CD14-positive monocyte (primary cell): ENCODE measurements at regions not wholly inside any gene's neighbourhood (a gene's known extent, or its start where the extent isn't known, plus 50 kb on each side); places are given as distances from the start of the nearest gene placed in this dataset.

Source experiments
- DNase-seq, 3 donors: peaks; one replicate each; pipeline ENCODE4 v3.0.0-alpha.2; 2011 to 2022
- H2AFZ ChIP-seq: 2 replicates; pipeline ENCODE4 v1.6.0; 2012; ENCODE audit warnings: mild to moderate bottlenecking, low read depth, low read length, inconsistent platforms; ENCODE audit not compliant: insufficient read depth, poor library complexity, severe bottlenecking
- H3K27ac ChIP-seq, 2 donors: 1 replicate in 1 of 2; 2 replicates in 1 of 2; pipeline ENCODE4 v1.5.1; 2012 to 2013; ENCODE audit warnings: low read length in 2 of 2, control low read depth in 1 of 2, inconsistent platforms in 1 of 2, low read depth in 1 of 2, mild to moderate bottlenecking in 1 of 2
- H3K27me3 ChIP-seq, 2 donors: one replicate each; pipeline versions ENCODE4 v1.6.0 to v1.6.1; 2011 to 2013; ENCODE audit warnings: low read length in 2 of 2; ENCODE audit not compliant: control insufficient read depth in 2 of 2, insufficient read depth in 2 of 2
- H3K36me3 ChIP-seq, 2 donors: replicated peaks in 1 of 2; 1 replicate in 1 of 2; 2 replicates in 1 of 2; pipeline versions ENCODE4 v1.5.1 to v1.6.1; 2012 to 2013; ENCODE audit warnings: low read length in 2 of 2, control low read depth in 1 of 2, inconsistent platforms in 1 of 2, mild to moderate bottlenecking in 1 of 2; ENCODE audit not compliant: insufficient read depth in 2 of 2, control insufficient read depth in 1 of 2
- H3K4me1 ChIP-seq, 2 donors: 1 replicate in 1 of 2; 2 replicates in 1 of 2; pipeline versions ENCODE4 v1.5.1 to v1.6.1; 2012 to 2013; ENCODE audit warnings: low read length in 2 of 2, control low read depth in 1 of 2, inconsistent platforms in 1 of 2, mild to moderate bottlenecking in 1 of 2, moderate library complexity in 1 of 2; ENCODE audit not compliant: insufficient read depth in 2 of 2, control insufficient read depth in 1 of 2
- H3K4me2 ChIP-seq: replicated peaks from 2 replicates; pipeline ENCODE3; 2012; ENCODE audit warnings: low read length, moderate library complexity, mild to moderate bottlenecking; ENCODE audit not compliant: poor library complexity, severe bottlenecking; ENCODE audit errors: extremely low read depth
- H3K4me3 ChIP-seq, 3 experiments: fragments of 200-600 bp in 1 of 3; sonication (generic) in 1 of 3; replicated peaks in 1 of 3; 1 replicate in 2 of 3; 2 replicates in 1 of 3; pipeline ENCODE4 v1.5.1; 2011 to 2013; ENCODE audit warnings: low read length in 3 of 3, mild to moderate bottlenecking in 3 of 3, control low read depth in 2 of 3, low read depth in 2 of 3, inconsistent platforms in 1 of 3, moderate library complexity in 1 of 3
- H3K79me2 ChIP-seq: 2 replicates; pipeline ENCODE4 v1.6.0; 2012; ENCODE audit warnings: mild to moderate bottlenecking, control low read depth, inconsistent platforms, low read length, moderate library complexity; ENCODE audit not compliant: insufficient read depth
- H3K9ac ChIP-seq: 2 replicates; pipeline ENCODE4 v1.6.0; 2017; ENCODE audit warnings: low read length, mild to moderate bottlenecking; ENCODE audit not compliant: insufficient read depth, poor library complexity, severe bottlenecking
- H3K9me3 ChIP-seq, 2 donors: replicated peaks in 1 of 2; 1 replicate in 1 of 2; 2 replicates in 1 of 2; pipeline versions ENCODE4 v1.5.1 to v1.6.1; 2012 to 2013; ENCODE audit warnings: low read length in 2 of 2, control low read depth in 1 of 2; ENCODE audit not compliant: control insufficient read depth in 1 of 2, insufficient read depth in 1 of 2
- H4K20me1 ChIP-seq: 2 replicates; pipeline ENCODE4 v1.6.0; 2012; ENCODE audit warnings: mild to moderate bottlenecking, low read length, control low read depth, moderate library complexity; ENCODE audit not compliant: insufficient read depth
- H3K27ac Mint-ChIP-seq, 7 donors: one replicate each; pipeline ENCODE4 v1.8.0; 2020; ENCODE audit warnings: mild to moderate bottlenecking in 7 of 7, mixed read lengths in 7 of 7, moderate library complexity in 6 of 7, inconsistent platforms in 2 of 7
- H3K27me3 Mint-ChIP-seq, 3 donors: one replicate each; pipeline ENCODE4 v1.8.0; 2021 to 2022; ENCODE audit warnings: low read depth in 3 of 3, mild to moderate bottlenecking in 3 of 3, mixed read lengths in 3 of 3, moderate library complexity in 3 of 3, inconsistent platforms in 1 of 3
- H3K36me3 Mint-ChIP-seq, 2 donors: one replicate each; pipeline ENCODE4 v1.8.0; 2020; ENCODE audit warnings: mixed read lengths in 2 of 2, inconsistent platforms in 1 of 2, mild to moderate bottlenecking in 1 of 2
- H3K4me1 Mint-ChIP-seq: one replicate; pipeline ENCODE4 v1.8.0; 2020; ENCODE audit warnings: mild to moderate bottlenecking, mixed read lengths
- H3K4me3 Mint-ChIP-seq, 2 donors: one replicate each; pipeline ENCODE4 v1.8.0; 2020; ENCODE audit warnings: mild to moderate bottlenecking in 2 of 2, mixed read lengths in 2 of 2, moderate library complexity in 1 of 2
- H3K9me3 Mint-ChIP-seq, 7 donors: one replicate each; pipeline ENCODE4 v1.8.0; 2020 to 2022; ENCODE audit warnings: mixed read lengths in 7 of 7, mild to moderate bottlenecking in 6 of 7, moderate library complexity in 6 of 7, inconsistent platforms in 2 of 7
- WGBS: methylation state at CpG from one replicate; pipeline ENCODE4 v1.1.5; 2013; ENCODE audit warnings: missing lambda C conversion rate; ENCODE audit not compliant: insufficient coverage; 5-methylcytosine and 5-hydroxymethylcytosine counted together
- intact Hi-C, 2 donors: fragments of 100-400 bp; cut with micrococcal nuclease; formaldehyde crosslinking; loops; one replicate each; pipeline versions ENCODE4 v1.15.0 to v1.15.1; 2023
- TF ChIP-seq, protein P1 (sequence below): fragments of 200-600 bp; IDR thresholded peaks from one replicate; pipeline ENCODE4 v1.8.0; 2022; ENCODE audit warnings: antibody characterized with exemption, mild to moderate bottlenecking

- Histone ChIP-seq H3K9ac (no peak overlapping the region), H2AFZ (no peak overlapping the region), H3K4me1 (no peaks in the 10 kb centered on the region), H3K36me3 (no peaks in the 10 kb centered on the region), H3K27ac (no peak overlapping the region), H4K20me1 (no peaks in the 10 kb centered on the region), H3K79me2 (no peaks in the 10 kb centered on the region), H3K4me3 (no peak overlapping the region), H3K4me2 (no peak overlapping the region), H3K27me3 (no peaks in the 10 kb centered on the region), H3K9me3 (no peaks in the 10 kb centered on the region)
- TF ChIP-seq, protein P1, sequence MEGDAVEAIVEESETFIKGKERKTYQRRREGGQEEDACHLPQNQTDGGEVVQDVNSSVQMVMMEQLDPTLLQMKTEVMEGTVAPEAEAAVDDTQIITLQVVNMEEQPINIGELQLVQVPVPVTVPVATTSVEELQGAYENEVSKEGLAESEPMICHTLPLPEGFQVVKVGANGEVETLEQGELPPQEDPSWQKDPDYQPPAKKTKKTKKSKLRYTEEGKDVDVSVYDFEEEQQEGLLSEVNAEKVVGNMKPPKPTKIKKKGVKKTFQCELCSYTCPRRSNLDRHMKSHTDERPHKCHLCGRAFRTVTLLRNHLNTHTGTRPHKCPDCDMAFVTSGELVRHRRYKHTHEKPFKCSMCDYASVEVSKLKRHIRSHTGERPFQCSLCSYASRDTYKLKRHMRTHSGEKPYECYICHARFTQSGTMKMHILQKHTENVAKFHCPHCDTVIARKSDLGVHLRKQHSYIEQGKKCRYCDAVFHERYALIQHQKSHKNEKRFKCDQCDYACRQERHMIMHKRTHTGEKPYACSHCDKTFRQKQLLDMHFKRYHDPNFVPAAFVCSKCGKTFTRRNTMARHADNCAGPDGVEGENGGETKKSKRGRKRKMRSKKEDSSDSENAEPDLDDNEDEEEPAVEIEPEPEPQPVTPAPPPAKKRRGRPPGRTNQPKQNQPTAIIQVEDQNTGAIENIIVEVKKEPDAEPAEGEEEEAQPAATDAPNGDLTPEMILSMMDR, result no peak
- Mint-ChIP-seq H3K4me3 (no peak overlapping the region), H3K36me3 (no peaks in the 10 kb centered on the region), H3K9me3 (peaks cover 0 to 3% (median 0%) of the 10 kb centered on the region in 7 donors), H3K27me3 (peaks cover 7 to 14% (median 10%) of the 10 kb centered on the region in 3 donors), H3K27ac (no peak overlapping the region), H3K4me1 (no peaks in the 10 kb centered on the region)
- DNase-seq, result no peak
- intact Hi-C loops, result no loop called here
These were observed 52.3 kb upstream of the ITGA11 start for GRCh38 chr15:68484220-68484619.

DNA sequence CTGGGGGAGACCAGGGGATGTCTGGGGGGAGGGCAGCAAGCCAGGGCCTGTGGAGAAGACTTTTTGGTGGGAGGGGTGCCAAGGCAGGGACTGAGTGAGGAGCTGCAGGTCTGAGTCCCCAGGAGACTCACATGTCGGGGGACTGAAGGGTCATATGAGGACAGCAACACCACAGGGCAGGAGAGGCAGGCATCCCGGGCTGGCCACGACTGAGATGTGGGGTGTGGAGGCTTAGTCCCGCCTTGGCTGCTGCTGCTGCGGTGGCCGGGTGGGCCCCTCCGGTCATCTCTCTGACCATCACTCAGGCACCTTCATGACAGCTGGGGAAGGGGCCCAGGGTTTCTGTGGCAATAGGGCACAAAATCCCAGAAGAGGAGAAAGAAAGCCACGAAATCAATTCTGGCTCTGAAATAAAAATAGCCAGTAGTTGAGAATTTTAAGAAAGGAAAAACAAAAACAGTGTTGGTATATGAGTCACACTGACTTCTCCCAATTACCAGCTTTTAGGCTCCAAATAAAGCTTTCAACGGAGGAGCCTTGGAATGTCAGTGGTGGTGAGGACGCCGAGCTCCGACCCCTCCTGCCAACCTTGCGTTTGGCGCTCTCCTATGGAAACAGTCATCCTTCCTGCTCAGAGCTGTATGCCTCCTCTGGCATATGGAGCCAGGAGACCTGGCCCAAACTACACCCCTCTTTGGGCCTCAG, 52.9 kb upstream of the ITGA11 start:
- Histone ChIP-seq H3K79me2 (no peaks in the 10 kb centered on the region), H3K27ac (no peak overlapping the region), H3K9me3 (no peaks in the 10 kb centered on the region), H3K27me3 (no peaks in the 10 kb centered on the region), H3K36me3 (no peaks in the 10 kb centered on the region), H3K4me1 (no peaks in the 10 kb centered on the region), H3K4me2 (no peak overlapping the region), H2AFZ (no peak overlapping the region), H3K9ac (no peak overlapping the region), H4K20me1 (no peaks in the 10 kb centered on the region), H3K4me3 (no peak overlapping the region)
- Mint-ChIP-seq H3K4me3 (no peak overlapping the region), H3K9me3 (peaks cover 0 to 3% (median 0%) of the 10 kb centered on the region in 7 donors), H3K36me3 (no peaks in the 10 kb centered on the region), H3K27ac (no peak overlapping the region), H3K4me1 (no peaks in the 10 kb centered on the region), H3K27me3 (peaks cover 10 to 14% (median 14%) of the 10 kb centered on the region in 3 donors)
- TF ChIP-seq, protein P1, result no peak
- WGBS, result 91% methylated on average over 8 of the region's 14 CpGs
- no peak for DNase-seq
- intact Hi-C loops, result no loop called here
